ENCODE measurements at regions not wholly inside any gene's neighbourhood (a gene's known extent, or its start where the extent isn't known, plus 50 kb on each side); places are given as distances from the start of the nearest gene placed in this dataset.

DNA sequence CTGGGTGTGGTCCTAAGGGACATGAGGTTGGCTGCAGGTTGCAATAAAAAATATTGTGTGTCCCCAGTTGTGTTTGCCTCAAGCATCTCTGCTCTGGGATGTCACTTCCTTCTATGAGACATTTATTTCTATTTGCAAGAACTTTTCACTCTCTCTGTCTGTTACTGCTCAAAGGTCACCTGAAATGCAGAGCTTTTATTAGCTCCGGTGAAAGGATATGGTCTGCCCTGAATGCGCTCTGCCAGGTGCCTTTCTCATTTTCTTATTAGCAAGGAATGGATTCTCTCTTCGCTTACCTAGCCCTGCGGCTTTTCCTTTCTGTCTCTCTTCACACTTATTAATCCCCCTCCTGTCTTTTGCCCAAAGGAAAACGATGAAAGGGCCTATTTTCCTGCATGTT is 526.1 kb downstream of the TMEM38B start:
- TF ChIP-seq CTCF (IDR thresholded peaks at IDR 0.05) (no peak), POLR2A (IDR thresholded peaks at IDR 0.05) (no peak)
